Caco-2 (cell line): ENCODE measurements at regions not wholly inside any gene's neighbourhood (a gene's known extent, or its start where the extent isn't known, plus 50 kb on each side); places are given as distances from the start of the nearest gene placed in this dataset.

ENCODE experiments used
- BruUV-seq: library from RNA; stranded (reverse); fragments of 400-500 nt; replicated peaks from 2 replicates; lab custom pipeline; 2021; lab: Mats Ljungman, UMichigan
- CTCF ChIA-PET: fragments of 300-600 bp; sonication (Branson Sonifier 250); formaldehyde crosslinking; loops from one replicate; lab custom pipeline; 2022; ENCODE audit warnings: antibody characterized with exemption; lab: Charles Lee
- POLR2A ChIA-PET: fragments of 300-600 bp; sonication (Branson Sonifier 250); formaldehyde crosslinking; loops from one replicate; lab custom pipeline; 2022; ENCODE audit warnings: antibody characterized with exemption; lab: Charles Lee
- DNase-seq, 2 experiments: peaks; one replicate each; pipeline versions ENCODE4 v3.0.0 to v3.0.0-alpha.2; 2020 to 2022
- H3K27me3 ChIP-seq: replicated peaks from 2 replicates; pipeline ENCODE4 v1.6.0; 2011; ENCODE audit warnings: low read length; ENCODE audit not compliant: control insufficient read depth, insufficient read depth
- H3K36me3 ChIP-seq: 2 replicates; pipeline ENCODE4 v1.5.1; 2011; ENCODE audit warnings: low read length; ENCODE audit not compliant: control insufficient read depth, insufficient read depth
- H3K4me1 ChIP-seq: fragments of 250-450 bp; sonication (Bioruptor Pico); 2 replicates; pipeline ENCODE4 v1.5.1; 2020; ENCODE audit warnings: mild to moderate bottlenecking
- H3K4me3 ChIP-seq: 2 replicates; pipeline ENCODE4 v1.5.1; 2011; ENCODE audit warnings: low read depth, mild to moderate bottlenecking, control low read depth, low read length
- H3K9me3 ChIP-seq: fragments of 250-450 bp; sonication (Bioruptor Pico); 2 replicates; pipeline ENCODE4 v1.5.1; 2020; ENCODE audit warnings: mild to moderate bottlenecking, moderate library complexity
- H3K27ac Mint-ChIP-seq: one replicate; pipeline ENCODE4 v1.8.0; 2022; ENCODE audit warnings: mixed read lengths; ENCODE audit not compliant: unreplicated experiment
- H3K27me3 Mint-ChIP-seq: one replicate; pipeline ENCODE4 v1.8.0; 2022; ENCODE audit warnings: mixed read lengths; ENCODE audit not compliant: insufficient read depth, unreplicated experiment
- H3K36me3 Mint-ChIP-seq: one replicate; pipeline ENCODE4 v1.8.0; 2022; ENCODE audit warnings: mild to moderate bottlenecking, mixed read lengths; ENCODE audit not compliant: insufficient read depth, unreplicated experiment
- H3K4me1 Mint-ChIP-seq: one replicate; pipeline ENCODE4 v1.8.0; 2022; ENCODE audit warnings: low read depth, mixed read lengths; ENCODE audit not compliant: unreplicated experiment
- H3K4me3 Mint-ChIP-seq: one replicate; pipeline ENCODE4 v1.8.0; 2022; ENCODE audit warnings: mild to moderate bottlenecking, moderate library complexity, mixed read lengths; ENCODE audit not compliant: unreplicated experiment
- H3K9me3 Mint-ChIP-seq: one replicate; pipeline ENCODE4 v1.8.0; 2022; ENCODE audit warnings: mixed read lengths; ENCODE audit not compliant: unreplicated experiment
- intact Hi-C: fragments of 100-400 bp; cut with micrococcal nuclease; formaldehyde crosslinking; loops from one replicate; pipeline ENCODE4 v1.10.0; 2022; ENCODE audit not compliant: unreplicated experiment
- TF ChIP-seq, protein P1 (sequence below), 2 experiments: fragments of 200-600 bp in 1 of 2; IDR thresholded peaks; 1 replicate in 1 of 2; 2 replicates in 1 of 2; pipeline versions ENCODE4 v1.5.1 to v1.8.0; 2011 to 2022; ENCODE audit warnings: antibody characterized with exemption in 1 of 2, control low read depth in 1 of 2, inconsistent platforms in 1 of 2, low read depth in 1 of 2, low read length in 1 of 2, mild to moderate bottlenecking in 1 of 2, moderate library complexity in 1 of 2; ENCODE audit not compliant: insufficient read depth in 1 of 2, severe bottlenecking in 1 of 2, unreplicated experiment in 1 of 2

DNA sequence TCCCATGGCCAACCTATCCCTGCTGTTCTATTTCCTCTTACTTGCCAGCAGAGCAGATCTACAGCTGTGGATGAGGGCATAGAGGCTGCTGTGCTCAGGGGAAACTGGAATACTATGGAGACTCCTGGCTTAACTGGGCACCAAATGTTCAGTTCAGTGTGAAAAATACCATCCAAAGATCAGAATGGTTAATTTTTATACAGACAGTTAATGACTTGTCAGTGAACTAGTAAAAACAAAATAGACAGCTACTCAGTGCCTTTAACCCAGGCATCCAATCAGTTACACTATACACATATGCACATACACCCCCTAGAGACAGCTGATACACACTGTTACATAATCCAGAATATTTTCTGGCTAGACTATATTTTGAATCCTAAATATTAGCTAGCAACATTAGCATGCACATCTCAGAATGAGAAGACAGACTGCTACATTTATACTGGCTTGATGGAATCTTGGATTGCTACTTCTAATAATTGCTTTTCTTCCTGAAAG is 59.1 kb upstream of the WIPF1 start:
- Mint-ChIP-seq H3K9me3 (peaks cover 26% of the 10 kb centered on the region), H3K4me1 (no peaks in the 10 kb centered on the region), H3K27me3 (no peaks in the 10 kb centered on the region), H3K27ac (no peak overlapping the region), H3K4me3 (no peak overlapping the region), H3K36me3 (no peaks in the 10 kb centered on the region)
- no peaks in the 10 kb centered on the region for H3K36me3 ChIP-seq
- no peak for DNase-seq
- intact Hi-C loops, result no loop called here
- ChIA-PET CTCF (no interaction called here), POLR2A (no interaction called here)
- TF ChIP-seq, protein P1, sequence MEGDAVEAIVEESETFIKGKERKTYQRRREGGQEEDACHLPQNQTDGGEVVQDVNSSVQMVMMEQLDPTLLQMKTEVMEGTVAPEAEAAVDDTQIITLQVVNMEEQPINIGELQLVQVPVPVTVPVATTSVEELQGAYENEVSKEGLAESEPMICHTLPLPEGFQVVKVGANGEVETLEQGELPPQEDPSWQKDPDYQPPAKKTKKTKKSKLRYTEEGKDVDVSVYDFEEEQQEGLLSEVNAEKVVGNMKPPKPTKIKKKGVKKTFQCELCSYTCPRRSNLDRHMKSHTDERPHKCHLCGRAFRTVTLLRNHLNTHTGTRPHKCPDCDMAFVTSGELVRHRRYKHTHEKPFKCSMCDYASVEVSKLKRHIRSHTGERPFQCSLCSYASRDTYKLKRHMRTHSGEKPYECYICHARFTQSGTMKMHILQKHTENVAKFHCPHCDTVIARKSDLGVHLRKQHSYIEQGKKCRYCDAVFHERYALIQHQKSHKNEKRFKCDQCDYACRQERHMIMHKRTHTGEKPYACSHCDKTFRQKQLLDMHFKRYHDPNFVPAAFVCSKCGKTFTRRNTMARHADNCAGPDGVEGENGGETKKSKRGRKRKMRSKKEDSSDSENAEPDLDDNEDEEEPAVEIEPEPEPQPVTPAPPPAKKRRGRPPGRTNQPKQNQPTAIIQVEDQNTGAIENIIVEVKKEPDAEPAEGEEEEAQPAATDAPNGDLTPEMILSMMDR (IDR thresholded peaks at IDR 0.05; ENCODE audit: insufficient read depth in 1 of 2, low read depth in 1 of 2, low read length in 1 of 2, severe bottlenecking in 1 of 2, unreplicated experiment in 1 of 2), result no peak
- no peaks in the 10 kb centered on the region for H3K4me1 ChIP-seq
- no peaks in the 10 kb centered on the region for H3K27me3 ChIP-seq
- peaks cover 15% of the 10 kb centered on the region; the same call in 1 of the 2 replicates for H3K9me3 ChIP-seq
- H3K4me3 ChIP-seq, result no peak overlapping the region
- BruUV-seq, result no TSS peak

- Mint-ChIP-seq H3K4me1 (no peaks in the 10 kb centered on the region), H3K36me3 (no peaks in the 10 kb centered on the region), H3K27ac (no peak overlapping the region), H3K9me3 (peaks cover 26% of the 10 kb centered on the region), H3K27me3 (no peaks in the 10 kb centered on the region), H3K4me3 (no peak overlapping the region)
- DNase-seq, result no peak
- BruUV-seq, result no TSS peak
- CTCF ChIA-PET, result no interaction called here
- H3K4me3 ChIP-seq, result no peak overlapping the region
- TF ChIP-seq, protein P1 (IDR thresholded peaks at IDR 0.05; ENCODE audit: insufficient read depth in 1 of 2, low read depth in 1 of 2, low read length in 1 of 2, severe bottlenecking in 1 of 2, unreplicated experiment in 1 of 2), result no peak
- POLR2A ChIA-PET, result no interaction called here
- no peaks in the 10 kb centered on the region for H3K36me3 ChIP-seq
- intact Hi-C loops, result no loop called here
- H3K9me3 ChIP-seq, result peaks cover 15% of the 10 kb centered on the region; the same call in 1 of the 2 replicates
- no peaks in the 10 kb centered on the region for H3K4me1 ChIP-seq
- H3K27me3 ChIP-seq, result no peaks in the 10 kb centered on the region
Measured at GRCh38 chr2:174656035-174656434, 58.4 kb upstream of the WIPF1 start.

- TF ChIP-seq, protein P1 (IDR thresholded peaks at IDR 0.05; ENCODE audit: insufficient read depth in 1 of 2, low read depth in 1 of 2, low read length in 1 of 2, severe bottlenecking in 1 of 2, unreplicated experiment in 1 of 2), result no peak
- Mint-ChIP-seq H3K36me3 (no peaks in the 10 kb centered on the region), H3K27me3 (no peaks in the 10 kb centered on the region), H3K9me3 (peaks cover 26% of the 10 kb centered on the region), H3K27ac (no peak overlapping the region), H3K4me3 (no peak overlapping the region), H3K4me1 (no peaks in the 10 kb centered on the region)
- BruUV-seq, result no TSS peak
- H3K4me3 ChIP-seq, result no peak overlapping the region
- H3K4me1 ChIP-seq, result no peaks in the 10 kb centered on the region
- peaks cover 15% of the 10 kb centered on the region; the same call in 1 of the 2 replicates for H3K9me3 ChIP-seq
- no peaks in the 10 kb centered on the region for H3K36me3 ChIP-seq
- ChIA-PET CTCF (no interaction called here), POLR2A (no interaction called here)
- DNase-seq, result no peak
- intact Hi-C loops, result no loop called here
- H3K27me3 ChIP-seq, result no peaks in the 10 kb centered on the region
Measured at GRCh38 chr2:174654419-174654941, 56.9 kb upstream of the WIPF1 start.
